Ecto neural progenitor cell (in vitro differentiated cells): ENCODE measurements at regions not wholly inside any gene's neighbourhood (a gene's known extent, or its start where the extent isn't known, plus 50 kb on each side); places are given as distances from the start of the nearest gene placed in this dataset.
A peak's percentile ranks its signal among the peaks of the same experiment; 100 is the strongest.
"Not testable (repeated sequence)": the region's sequence is repeated elsewhere in the genome, so short reads cannot be mapped to it uniquely, and the experiment has no call there.

Experiments used
- DNase-seq: peaks from one replicate; pipeline ENCODE4 v3.0.0-alpha.2; 2018; ENCODE audit warnings: low spot score

DNA sequence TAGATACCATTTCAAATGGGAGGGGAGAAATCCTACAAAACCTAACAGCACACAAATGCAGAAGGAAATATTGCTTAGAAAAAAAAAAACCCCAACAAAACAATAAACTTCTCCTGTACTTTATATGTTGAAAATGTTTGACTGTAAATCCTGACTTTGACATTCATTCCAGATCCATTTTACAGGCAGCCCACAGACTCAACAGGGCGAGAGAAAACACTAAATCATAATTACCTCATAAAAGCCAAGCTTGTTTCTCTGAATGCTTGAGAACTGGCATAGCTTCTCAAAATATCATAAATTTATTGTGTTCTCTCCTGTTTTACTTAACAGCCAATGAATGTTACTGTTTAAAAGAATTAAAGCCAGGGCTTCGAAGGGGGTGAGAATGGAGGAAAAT, 273.2 kb downstream of the CD83 start:
- DNase-seq = no peak

DNA sequence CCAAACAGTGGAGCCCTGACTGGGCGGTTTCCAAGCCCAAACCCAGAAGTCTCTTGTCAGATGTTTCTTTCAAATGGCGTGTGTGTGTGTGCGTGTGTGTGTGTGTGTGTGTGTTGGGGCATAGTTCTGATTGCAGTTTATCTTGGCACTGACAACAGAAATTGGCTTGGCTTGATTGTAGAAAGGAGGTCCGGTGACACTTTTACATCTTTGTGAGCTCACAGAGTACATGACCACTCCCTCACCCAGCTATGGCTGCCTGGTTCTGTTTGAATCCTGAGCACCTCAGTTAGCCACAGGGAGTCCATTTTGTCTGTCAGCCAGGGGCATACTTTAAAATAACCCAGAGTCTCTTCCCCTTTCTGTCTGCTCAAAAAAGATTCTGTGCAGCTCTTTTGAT, 276.3 kb downstream of the CD83 start:
- DNase-seq = no peak

DNA sequence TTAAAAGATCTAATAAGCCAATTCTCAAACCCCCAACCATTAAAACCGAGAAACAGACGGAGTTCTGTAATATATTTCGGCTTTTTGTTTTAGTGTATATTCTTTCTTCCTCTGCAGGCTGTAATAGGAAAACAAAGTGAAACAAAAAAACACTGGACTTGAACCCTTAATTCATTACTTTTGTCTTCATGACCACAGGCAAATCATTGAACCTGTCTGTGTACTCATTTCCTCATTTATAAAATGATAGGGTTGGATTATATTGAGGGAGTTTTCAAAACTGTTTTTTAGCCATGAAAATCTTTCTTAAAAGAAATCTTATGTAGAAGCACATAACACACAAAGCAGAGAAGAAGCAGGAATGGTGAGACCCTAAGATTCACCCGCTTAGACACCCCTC, 278.8 kb downstream of the CD83 start:
- DNase-seq = no peak

DNA sequence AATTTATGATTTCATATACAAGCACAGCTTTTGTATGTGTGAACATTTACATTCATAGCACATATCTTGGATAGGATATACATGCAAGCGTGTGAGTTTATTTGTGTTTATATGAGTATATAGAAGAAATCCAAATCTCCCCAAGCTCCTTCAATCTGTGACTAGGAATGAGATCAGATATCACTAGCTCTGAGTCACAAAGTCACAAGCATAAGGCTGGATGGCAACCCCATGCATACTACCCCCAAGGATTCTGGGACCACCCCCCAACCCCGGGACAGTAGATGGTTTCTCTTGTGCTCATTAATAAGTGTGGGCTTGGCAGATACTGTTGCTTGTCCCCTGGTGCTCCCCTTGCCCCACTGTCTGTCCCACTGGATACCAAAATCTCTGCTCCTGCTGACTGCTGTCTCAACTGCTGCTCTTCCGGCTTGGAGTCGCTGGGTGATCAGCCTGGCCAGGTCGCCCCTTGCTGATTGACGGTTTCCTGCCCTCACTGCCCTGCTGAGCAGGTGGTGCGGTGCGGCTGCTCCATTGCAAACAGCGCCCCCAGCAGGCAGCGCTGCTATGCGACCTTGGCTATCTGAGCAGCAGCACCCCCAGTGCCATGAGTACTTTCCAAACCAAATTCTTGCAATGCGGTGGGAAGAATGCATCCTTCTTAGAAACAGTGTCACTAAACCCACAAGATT, 279.4 kb downstream of the CD83 start:
- peak; percentile 64 for DNase-seq

DNA sequence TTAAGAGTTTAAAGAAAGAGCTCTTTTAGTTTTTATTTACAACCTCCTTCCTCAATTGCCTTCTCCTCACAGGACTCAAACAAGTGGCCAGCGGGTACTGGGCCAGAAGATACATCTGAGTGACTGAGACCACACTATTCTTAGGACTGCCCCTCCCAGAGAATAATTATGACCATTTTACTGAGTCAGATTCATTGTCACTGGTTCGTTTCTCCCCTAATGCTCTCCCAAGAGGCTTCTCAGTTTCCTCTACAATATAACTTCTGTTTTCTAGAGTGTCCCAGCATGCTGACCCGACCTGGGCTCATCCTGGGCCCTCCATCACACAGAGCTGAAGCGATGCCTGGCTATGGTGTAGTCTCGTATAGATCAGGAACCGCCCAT, 279.9 kb downstream of the CD83 start:
- DNase-seq = no peak

DNA sequence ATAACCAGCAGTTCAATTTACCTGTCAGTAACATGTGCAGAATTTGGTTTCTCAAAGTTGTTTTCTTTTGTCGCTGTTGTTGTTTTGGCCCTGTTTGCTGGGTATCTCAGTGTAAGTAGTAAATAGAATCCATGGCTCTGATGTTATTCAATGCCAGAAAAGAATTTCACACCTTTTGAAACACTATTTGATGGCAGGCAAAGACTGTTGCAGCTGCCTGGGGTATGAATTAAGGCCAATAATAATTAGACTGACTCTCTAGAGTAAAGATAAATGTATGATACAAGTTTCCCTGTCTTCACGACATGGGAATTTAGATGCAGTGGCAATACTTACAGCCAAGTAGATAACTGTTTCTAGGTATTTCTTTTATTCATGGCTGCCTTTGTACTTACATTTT, 281.4 kb downstream of the CD83 start:
- no peak for DNase-seq

DNA sequence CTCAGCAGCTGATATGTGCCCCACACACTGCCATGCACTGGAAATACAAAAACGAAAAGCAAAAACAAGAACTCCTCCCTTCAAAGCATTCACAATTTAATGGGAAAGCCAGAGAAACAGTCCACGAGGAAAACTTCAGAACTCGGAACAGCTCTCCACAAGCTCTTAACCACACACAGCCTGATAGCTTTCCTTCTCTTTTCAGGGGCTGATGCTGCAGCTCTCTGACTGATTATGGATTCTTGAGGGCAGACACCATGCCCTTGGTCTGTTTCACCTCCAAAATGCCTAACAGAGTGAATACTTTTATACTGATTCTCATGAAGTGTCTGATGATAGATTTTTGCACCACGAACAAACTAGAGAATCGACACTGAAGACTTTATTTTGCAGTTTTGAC, 282.1 kb downstream of the CD83 start:
- no peak for DNase-seq

DNA sequence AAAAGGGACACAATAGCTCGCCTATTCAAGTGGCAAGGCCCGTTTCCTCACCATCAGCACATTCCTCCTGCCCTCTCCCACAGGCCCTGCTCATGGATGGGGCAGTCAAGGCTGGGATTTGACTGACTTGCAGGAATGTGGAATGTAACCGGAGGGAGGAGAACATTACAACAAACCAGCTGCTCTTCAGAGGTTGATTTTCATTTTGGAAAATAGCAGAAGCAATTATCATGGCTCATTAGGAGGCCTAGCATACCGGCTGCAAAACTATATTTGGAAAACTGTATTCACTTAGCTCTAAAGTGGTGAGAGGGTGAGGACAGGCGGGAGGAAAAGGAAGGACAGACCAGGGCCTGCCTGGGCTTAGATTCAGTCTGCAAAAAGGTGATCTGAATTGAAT, 283.7 kb downstream of the CD83 start:
- DNase-seq = no peak

DNA sequence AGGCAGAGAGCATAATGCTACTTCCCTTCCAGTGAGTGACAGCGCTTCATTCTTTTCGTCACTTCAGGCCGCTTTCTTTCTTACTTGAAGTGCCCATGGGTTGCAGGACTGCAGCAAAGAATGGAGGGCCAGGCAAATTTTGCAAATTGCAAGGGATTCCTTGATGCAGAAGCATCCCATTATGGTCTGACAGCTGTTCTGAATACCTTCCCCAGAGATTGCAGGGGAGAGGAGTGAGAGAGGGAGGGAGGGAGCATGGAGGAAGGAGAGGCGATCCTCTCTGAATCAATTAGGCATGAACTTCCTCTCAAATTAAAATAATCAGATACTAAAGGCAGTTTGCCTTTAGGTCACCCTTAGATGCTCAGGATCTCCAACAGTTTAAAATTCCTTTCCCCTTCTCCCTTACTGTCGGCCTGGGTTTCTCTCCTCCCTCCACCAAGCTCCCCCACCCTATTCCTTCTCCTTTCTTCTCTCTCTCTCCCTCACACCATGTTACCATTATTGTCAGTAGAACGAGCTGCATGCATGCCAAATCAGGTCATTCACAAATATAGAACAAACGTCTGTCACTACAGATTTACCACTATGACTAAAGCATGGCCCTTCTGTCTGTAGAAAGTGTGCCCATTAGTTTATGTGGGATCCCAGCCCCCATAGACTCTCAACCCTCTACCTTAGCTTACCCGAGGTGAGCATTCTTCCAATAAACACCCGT, 289.2 kb downstream of the CD83 start:
- no peak for DNase-seq

DNA sequence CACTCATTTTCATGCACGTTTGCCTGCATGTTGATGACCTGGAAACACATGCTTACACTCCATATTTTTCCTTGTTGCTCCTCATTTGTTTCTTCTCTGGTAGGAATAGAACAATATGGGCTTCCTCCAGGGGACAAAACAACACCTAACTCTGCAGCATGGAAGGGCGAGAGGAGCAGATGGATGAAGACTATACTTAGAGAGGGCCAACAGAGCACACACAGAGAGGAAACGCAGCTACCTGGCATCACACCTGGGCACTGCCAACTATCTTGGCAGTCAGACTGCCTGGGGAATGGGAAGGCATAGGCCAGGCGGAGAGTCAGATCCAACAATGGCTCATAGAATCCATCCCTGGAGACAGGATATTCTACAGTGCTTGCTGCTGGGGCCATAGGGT, 290.9 kb downstream of the CD83 start:
- no peak for DNase-seq

DNA sequence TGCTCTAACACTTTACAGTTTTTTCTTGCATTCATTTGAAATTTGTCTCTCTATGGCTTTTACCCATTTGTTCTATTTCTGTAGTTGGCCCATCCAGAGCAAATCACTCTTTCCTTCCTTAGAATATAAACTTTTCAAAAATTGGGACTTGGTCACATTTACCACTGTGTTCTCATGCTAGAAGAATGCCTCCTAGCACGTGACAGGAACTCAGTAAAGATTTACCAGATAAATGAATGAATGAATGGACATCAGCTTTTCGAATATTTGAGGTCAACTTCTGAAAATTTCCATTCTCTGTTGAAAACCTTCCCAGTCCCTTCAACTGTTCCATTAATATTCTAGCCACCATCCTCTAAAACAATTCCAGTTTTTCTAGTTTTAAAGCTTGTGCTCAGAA, 294.5 kb downstream of the CD83 start:
- no peak for DNase-seq

DNA sequence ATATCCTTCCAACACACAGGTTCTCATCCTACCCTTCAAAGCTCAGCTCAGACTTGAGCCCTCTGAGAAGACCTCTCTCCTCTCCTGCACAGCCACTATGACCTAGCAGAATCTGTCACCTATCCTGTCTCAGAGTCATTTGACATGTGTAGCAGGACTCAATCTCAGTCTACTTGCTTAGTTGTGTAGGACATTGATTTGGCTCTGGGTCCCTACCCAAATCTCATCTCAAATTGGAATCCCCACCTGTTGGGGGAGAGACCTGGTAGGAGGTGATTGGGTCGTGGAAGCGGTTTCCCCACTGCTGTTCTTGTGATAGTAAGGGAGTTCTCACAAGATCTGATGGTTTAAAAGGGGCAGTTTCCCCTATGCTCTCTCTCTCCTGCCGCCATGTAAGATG, 297.9 kb downstream of the CD83 start:
- no peak for DNase-seq

DNA sequence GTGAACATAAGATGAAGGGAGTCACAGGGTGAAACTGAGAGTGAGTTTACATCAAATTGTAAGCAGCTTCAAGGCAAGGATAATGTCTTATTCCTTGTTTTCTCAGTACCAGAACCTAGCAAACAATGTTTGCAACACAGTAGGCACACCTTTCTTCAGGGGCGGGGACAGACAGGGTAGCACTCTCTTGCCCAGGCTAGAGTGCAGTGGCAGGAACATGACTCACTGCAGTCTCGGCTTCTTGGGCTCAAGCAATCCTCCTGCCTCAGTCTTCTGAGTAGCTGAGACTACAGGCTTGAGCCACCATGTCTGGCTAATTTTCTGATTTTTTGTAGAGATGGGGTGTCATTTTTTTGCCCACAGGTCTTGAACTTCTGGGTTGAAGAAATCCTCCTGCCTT, 299.8 kb downstream of the CD83 start:
- DNase-seq = no peak

DNA sequence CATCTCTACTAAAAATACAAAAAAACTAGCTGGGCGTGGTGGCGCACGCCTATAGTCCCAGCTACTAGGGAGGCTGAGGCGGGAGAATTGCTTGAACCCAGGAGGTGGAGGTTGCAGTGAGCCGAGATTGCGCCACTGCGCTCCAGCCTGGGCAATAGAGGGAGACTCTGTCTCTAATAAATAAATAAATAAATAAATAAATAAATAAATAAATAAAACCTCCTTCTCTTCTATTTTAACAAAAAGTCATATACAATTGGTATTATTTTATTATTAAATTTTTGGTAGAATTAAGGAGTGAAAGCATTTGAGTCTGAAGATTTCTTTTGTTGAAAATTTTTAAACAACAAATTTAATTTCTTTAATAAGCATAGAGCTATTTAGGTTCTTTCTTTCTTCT, 301.7 kb downstream of the CD83 start:
- not testable (repeated sequence) for DNase-seq

DNA sequence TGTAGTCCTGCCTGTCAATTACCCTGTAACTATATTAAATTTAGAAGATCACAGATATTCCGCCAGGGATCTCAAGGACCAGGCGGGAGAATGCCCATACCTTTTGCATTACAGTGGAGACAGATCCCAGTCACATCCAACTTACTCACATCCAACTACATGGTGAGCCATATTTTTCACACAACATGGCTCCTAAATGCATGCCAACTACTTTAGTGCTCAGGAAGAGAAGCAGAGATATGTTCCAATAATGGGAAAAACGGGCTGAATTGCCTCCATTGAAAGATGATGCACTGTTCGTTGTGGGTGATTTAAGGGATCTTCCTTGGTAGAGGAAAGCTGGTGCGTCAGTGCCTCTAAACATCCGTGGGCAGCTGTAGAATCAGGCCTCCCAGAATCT, 304.5 kb downstream of the CD83 start:
- DNase-seq = no peak

DNA sequence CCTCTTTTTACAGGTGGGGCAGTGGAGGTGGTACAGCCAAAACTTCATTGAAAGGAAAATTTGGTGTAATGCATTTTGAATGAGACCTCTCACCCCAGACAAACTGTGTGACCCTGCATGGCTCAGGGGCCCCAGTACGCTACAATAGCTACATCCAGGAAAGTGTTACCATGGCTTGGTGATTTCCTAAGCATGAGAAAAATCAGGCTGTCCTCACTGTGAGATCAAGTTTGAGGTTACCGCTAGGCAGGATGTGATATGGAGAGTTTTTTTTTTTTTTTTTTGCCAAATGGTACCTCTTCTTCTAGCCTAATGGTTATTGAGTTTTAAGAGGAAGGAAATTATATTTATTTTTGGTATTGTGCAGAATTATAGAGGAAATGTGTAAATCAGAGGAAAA, 305.3 kb downstream of the CD83 start:
- DNase-seq = no peak

DNA sequence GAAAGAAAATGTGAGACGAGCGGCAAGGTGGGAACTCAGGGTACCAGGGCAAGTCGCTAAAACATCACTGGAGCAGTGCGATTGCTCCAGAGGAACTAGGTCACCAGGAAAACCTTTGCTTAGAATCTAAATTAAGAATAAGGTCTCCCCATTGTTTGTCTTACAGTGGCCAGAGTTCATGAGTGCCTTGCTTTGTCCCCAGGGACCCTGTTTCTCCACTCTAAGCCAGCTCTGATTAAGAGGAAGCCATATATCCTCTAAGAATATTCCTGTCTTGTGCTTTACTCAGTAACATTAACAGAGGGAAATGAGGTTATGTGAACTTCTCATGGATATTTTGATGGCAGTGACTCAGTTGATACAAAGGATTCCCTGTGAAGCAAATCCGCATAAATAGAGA, 305.8 kb downstream of the CD83 start:
- DNase-seq = no peak

DNA sequence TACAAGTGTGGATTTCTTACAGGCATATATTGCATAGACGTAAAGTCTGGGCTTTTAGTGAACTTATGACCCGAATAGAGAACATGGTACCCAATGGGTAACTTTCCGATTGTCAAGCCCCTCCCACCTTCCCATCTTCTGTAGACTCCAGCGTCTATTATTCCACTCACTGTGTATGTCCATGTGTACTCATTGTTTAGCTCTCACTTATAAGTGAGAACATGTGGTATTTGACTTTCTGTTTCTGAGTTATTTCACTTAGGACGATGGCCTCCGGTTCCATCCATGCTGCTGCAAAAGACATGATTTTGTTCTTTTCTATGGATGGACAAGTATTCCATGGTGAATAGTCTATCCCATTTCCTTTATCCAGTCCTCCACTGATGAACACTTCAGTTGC, 306.4 kb downstream of the CD83 start:
- DNase-seq = no peak

DNA sequence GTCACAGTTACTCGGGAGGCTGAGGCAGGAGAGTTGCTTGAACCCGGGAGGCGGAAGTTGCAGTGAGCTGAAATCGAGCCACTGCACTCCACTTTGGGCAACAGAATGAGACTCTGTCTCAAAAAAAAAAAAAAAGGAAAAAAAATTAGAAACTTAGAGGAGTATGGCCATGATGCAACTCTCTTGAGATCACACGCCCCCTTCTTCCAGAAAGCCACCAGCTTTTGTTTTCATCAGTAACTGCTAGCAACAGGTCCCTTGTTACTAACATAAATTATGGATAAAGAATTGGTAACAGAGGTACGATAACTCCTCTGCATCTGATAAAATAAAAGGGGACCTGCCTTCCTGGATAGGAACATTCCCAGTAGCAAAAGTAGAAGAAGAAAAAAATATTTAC, 308.2 kb downstream of the CD83 start:
- no peak for DNase-seq

DNA sequence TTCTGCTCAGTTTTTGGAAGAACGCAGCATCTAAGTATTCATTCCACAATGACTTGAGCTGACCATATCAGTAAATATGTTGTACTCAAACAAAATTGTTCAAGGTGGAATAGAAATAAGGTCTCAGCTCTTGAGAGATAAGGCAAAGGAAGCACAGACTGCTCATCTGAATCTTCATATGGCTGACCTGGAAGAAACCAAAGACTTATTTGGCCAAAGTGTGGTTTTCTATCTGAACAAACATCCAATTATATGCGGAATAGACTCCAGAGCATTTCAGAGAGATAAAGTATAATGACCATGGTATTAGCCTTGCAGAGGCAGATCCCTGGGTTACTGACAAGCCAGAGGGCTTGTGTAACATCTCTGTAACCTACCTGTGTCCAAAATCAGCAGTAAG, 308.7 kb downstream of the CD83 start:
- no peak for DNase-seq

DNA sequence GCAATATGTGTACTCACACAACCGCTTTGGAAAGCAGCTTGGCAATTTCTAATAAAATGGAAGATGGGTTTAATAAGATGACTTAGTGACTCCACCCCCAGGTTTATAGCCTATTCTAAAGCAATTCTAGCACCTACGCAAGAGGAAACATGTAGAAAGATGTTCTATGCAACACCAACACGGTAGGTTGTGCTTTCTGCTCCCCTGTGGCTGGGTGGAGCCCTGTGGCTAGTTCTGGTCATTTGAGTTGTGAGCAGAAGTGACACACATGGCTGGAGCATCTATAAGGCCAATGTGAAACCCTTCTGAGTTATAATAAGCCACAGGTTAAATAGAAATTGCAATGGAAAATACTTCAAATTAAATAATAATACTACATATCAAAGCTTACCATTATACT, 310.7 kb downstream of the CD83 start:
- no peak for DNase-seq

DNA sequence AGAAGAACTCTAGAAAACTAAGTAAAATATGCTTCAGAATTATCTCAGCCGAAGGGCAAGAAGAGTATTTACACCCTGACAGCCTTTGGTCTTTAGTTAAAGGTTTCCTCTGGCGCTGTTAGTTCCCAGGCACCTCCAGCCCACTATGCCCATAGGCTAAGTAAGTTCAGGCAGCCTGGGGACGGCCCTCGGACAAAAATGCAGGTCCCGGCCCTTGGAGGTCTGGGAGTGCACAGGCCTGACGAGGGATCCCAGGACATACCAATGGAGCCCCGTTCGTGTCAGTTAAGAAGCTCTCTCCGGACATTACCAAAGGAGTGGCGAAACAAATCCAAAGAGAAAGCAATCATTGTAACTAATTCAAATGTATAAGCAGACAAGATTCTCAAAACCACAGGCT, 311.8 kb downstream of the CD83 start:
- no peak for DNase-seq

DNA sequence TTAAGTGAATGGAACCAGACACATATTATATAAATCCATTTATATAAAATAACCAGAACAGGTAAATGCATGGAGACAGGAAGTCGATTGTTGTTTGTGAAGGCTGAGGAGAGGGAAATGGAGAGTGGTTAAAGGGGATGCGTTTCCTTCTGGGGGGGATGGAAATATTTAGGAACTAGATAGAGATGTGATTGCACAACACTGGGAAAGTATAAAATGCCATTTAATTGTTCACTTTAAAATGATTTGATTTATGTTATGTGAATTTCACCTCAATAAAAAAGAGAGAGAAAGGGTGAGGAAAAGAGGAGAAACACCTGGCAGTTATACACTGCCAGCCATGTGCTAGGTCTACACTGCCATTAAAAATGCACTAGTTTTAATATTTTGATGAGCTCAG, 312.6 kb downstream of the CD83 start:
- DNase-seq = no peak
